Medulla oblongata (tissue), 1 donor: ENCODE measurements at regions not wholly inside any gene's neighbourhood (a gene's known extent, or its start where the extent isn't known, plus 50 kb on each side); places are given as distances from the start of the nearest gene placed in this dataset.

ENCODE experiments used
- DNase-seq: peaks from one replicate; pipeline ENCODE4 v3.0.0-alpha.2; 2015; ENCODE audit errors: extremely low spot score

DNA sequence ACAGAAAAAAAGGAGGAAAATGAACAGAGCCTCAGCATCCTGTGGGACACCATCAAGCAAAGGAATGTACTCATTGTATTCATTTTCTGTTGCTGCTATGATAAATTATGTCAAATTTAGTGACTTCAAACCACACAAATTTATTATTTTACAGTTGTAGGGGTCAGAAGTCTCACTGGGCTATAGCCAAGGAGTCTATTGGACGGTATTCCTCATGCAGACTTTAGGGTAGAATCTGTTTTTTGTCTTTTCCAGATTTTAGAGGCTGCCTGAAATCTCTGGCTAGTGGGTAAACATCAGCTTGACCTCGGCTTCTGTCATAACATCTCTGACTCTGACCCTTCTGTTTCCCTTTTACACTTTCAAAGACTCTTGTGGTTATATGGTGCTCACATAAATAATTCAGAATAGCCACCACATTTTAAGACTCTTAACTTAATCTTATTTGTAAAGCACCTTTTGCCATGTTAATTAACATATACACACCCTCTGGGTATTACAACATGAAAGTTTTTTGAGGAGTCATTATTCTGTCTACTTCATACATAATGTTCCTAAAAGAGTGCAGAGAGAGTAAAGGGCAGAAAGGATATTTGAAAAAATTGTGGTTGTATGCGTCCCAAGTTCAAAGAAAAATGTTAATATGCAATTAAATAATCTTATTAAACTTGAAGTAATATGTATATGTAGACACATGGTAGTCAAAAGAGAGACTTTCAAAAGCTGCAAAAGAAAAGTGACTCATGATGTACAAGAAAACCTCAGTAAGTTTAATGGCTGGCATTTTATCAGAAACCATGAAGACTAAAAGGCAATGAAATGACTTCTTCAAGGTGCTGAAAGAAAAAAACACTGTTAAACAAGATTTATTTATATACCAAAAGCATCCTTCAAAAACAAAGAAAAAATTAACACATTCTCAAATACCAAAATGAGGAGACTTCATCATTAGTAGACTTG lies 70.8 kb upstream of the MEOX2 start:
- no peak for DNase-seq

DNA sequence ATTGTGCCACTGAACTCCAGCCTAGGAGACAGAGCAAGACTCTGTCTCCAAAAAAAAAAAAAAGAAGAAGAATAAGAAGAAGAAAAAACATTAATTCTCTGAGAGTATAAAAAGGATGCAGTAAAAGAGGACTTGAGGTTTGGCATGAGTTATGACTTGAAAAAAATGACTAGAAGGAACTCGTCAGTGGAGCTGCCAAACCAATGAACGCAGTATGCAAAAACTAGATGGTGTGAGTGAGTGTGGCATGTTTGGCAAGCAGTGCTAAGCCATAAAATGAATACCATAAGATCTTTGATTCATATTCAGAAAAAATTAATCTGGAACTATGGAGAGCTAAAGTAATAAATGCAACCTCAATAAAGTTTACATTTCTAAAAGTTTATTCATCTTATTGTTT lies 68.6 kb upstream of the MEOX2 start:
- DNase-seq, result no peak

DNA sequence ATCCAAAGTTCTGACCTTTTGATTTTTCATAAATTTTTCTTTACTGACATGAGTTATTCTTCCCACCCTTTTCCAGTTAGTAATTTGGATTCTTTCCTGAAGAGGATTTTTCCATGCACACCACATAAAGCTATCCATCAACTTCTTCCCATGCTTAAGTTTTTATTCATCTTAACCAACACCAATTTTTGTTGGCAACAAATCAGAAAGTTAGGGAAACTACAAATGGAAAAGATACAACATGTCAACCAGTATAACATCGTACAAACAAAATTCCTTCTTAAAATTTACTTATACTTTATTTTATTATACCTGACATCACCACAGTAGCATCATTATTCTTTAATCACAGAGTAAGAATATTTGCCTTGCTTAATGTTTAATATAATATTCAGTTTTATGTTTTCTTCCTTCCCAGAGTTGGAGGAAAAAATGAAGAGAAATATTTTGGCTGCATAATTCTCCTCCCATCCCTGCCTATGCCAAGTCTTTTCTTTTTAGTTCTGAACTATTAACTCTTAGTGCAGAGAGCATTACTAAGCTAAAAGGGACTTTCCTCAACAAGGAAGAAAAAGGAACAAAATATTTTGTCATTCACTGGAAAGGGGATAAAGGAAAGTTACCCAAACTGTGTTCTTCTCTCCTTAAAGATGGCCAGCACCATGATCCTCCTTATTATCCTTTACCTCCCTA lies 67.5 kb upstream of the MEOX2 start:
- no peak for DNase-seq

DNA sequence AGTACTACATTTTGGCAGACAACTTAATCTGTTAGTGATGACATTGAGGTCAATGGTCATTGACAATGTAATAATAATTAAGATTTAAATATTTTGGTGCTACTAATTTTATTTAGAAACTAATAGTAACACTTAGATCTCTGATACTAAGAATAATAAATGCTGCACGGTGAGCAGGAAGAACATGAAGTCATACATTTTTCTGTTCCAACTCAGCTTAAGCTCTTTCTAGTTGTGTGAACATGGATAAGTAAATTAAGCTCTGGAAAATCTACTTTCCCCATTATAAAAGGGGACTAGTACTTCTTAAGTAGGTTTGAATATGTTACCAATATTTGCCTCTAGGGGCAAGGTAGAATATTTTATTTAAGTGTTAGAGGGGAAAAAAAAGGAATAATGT lies 65.9 kb upstream of the MEOX2 start:
- DNase-seq, result no peak

DNA sequence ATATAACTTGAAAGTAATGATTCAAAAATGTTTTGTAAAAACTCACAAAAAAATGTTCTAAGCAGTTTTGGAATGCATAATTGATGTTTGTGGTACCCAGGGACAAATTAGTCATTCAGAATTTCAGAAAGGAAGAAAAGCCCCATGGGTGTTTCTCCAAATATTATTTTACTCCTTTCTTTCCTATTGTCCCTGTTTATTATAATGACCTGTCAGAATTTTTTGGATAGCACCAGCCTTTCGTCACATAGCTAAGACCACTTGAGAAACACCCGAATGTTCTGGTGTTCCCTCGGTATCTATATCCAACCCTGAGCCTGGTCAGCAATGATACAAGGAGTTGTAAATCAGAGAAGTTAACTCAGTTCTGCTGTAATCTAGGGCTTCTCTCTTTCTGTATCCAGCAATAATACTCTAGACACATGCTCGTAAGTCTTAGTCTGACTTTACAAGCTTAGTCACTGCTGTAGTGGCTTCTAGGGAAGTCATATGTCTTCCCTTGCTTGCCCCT lies 64.8 kb upstream of the MEOX2 start:
- no peak for DNase-seq

DNA sequence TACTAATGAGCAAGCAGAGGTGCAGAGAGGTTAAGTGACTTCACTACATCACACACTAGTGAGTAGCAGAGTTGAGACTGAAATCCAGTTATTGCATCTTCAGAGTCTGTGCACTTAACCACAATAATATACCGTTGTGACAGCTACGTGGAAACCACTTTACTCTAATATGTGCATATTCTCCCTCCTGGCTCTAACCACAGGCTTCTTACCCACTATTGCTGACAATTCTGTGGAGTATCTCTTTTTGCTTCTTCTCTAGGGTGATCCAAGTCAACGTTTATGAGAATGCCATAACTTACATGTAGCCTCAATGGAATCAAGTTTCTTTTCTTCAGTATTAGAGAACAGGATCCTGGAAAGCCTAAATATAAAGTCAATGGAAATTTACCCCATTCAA lies 64.2 kb upstream of the MEOX2 start:
- no peak for DNase-seq

DNA sequence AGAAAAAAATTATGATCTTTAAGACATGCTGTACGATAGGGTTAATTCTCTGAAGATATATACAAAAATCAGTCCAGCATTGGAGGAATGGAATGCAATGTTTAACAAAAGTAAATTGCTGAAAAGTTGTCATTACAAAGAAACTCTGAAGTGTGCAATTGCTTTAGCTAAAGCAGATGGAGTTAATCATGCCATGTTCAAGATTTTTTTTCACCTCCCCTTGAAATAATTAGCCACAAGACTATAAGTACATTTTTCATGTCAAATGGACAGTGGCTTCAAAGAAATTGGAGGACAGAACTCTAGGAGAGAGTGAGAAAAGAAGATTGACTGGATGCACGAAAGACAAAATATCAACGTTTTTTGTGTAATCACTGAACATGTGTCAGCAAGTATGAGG lies 63.1 kb upstream of the MEOX2 start:
- DNase-seq, result no peak

DNA sequence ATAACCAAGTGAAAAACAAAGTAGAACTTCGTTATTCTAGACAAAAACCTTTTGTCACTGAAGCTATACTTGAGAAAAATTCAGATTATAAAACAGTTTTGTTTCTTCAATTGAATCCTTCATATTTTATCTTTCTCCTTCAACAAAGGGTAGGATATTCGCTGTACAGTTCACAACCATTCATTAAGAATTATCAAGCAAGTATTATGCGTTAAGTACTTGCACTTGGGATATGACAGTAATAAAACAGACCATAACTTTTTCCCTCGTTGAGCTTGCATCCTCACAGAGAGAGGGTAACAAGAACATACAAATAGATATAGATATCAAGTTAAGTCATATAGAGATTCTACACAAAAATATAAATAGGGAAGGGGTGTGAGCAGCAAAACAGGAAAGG lies 61.2 kb upstream of the MEOX2 start:
- DNase-seq, result no peak

DNA sequence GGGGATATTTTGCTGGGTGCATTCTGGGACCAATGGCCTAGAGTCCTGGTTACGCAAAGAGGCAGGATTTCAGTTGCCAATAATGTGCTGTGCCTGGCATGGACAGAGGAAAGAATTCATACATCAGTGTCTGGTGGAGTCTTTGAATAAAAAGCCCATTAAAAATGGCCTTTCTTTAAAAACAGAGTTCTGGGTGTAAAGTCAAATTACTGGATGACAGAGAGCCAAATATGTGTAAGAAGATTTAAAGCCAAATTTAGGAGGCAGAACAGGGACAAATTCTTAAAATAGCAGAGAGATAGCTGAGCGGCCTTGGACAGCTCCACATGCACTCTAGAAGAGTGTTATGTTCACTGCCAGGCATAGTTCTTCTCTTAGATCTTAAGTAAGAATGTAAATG lies 60.8 kb upstream of the MEOX2 start:
- peak; percentile 58 for DNase-seq

DNA sequence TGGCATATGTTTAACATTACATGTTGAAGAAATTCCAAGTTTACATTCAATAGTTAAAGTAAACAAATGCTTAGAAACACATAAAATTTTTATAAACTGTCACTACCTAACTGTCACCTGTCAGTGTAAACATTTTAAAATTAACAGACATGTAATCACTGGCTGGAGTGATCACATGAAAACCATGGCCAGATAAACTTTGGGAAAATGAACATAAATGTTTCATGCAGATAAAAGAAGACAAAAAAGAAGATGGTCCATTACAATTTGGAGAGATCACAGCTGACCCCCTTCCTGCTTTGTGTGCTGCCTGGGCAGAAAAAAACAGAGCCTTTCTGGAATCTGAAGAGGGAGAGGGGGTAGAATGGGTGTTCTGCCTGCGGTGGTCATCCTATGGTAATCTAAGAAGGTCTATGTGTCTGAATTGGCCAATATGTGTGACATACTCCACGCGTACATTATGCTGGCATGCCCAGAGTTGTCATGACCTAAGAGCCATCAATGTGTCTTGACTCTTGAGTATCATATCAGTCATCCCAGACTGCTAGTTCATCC lies 57.5 kb upstream of the MEOX2 start:
- DNase-seq, result no peak

DNA sequence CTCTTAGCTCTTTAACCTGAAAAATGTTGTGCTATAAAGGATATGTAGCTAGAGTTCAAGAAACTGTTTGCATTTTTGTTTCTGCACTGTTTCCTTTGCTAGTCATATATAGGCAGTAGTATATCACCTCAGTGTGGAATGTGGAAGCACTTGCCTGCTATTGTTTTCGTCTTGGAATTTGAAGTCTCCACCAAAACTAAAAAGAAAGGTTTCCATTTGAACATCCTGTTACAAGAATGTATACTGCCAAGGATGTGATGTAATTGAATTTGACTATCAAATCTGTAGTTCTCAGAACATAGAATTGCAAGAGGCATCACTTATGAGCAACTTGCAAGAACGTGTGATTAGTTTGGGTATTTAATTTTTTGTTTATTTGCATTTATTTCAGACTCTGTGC lies 51.1 kb upstream of the MEOX2 start:
- no peak for DNase-seq
